ENCODE measurements at regions not wholly inside any gene's neighbourhood (a gene's known extent, or its start where the extent isn't known, plus 50 kb on each side); places are given as distances from the start of the nearest gene placed in this dataset.

DNA sequence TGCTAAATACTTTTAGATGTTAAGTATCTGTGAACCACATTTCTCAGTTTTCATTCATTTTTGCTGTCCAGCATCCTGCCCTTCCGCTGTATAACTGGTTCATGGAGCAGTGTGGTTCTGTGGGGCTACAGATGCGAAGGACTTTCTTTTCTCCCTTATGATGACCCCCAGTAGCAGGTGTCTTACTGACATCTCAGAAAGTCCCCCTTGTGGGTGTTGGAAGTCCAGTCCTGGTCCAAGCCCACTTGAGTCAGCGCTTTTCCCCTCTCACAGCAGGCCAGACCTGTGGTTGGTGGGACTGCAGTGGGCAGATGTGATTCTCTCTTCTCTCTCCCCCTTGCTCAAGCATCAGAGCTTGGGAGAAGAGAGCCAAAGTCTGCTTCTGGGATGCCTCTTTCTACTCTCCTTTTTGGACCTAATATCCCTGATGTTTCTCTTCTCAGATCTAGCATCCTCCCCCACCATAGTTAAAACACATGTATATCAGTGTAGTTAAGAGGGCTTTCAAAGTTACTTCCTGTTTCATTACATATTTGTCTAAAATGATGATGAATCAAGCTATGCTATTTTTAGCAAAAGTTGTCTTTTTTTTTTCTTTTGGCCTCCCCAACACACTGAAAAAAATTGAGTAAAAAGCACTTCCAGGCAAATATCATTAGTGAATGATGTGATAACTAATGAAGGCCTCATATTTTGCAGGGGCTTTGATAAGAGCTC, 119.5 kb upstream of the ZNF618 start:
- no peak overlapping the region for H3K27ac ChIP-seq (ENCODE audit: low read length, poor library complexity, severe bottlenecking)
- H3K4me2 ChIP-seq (ENCODE audit: low read length, poor library complexity, severe bottlenecking): no peak overlapping the region
- no peak overlapping the region for H4K91ac ChIP-seq (ENCODE audit: low read length)
- no peaks in the 10 kb centered on the region for H3K4me1 ChIP-seq (ENCODE audit: control insufficient read depth, insufficient read depth, low read depth, low read length)
- no peak overlapping the region for H3K4ac ChIP-seq (ENCODE audit: low read depth in 1 of 2, low read length in 2 of 2)
- H2BK5ac ChIP-seq (ENCODE audit: low read depth, low read length, poor library complexity, severe bottlenecking): no peak overlapping the region
- H2BK120ac ChIP-seq (ENCODE audit: low read depth, low read length): no peak overlapping the region
- H3K79me1 ChIP-seq (replicated peaks; ENCODE audit: low read length, poor library complexity, severe bottlenecking): no peaks in the 10 kb centered on the region
- H4K8ac ChIP-seq (ENCODE audit: low read length): no peak overlapping the region
- no peak overlapping the region for H2BK15ac ChIP-seq (ENCODE audit: low read depth, poor library complexity, severe bottlenecking)
- H3K36me3 ChIP-seq (ENCODE audit: control insufficient read depth in 1 of 2, insufficient read depth in 2 of 2, low read depth in 1 of 2, low read length in 2 of 2): no peaks in the 10 kb centered on the region
- no peak overlapping the region for H3K23ac ChIP-seq (ENCODE audit: low read length in 2 of 2)
- no peak overlapping the region for H3K4me3 ChIP-seq (ENCODE audit: insufficient read depth in 1 of 2, low read depth in 1 of 2, low read length in 2 of 2)
- no peak overlapping the region for H3K18ac ChIP-seq (ENCODE audit: low read depth in 1 of 2, low read length in 2 of 2)
- whole genome bisulfite sequencing: 90% methylated on average over 3 of the region's 3 CpGs
- H3K14ac ChIP-seq (ENCODE audit: low read length in 2 of 2): no peak overlapping the region
- no peak overlapping the region for H2AFZ ChIP-seq (ENCODE audit: low read depth, low read length)
- no peak overlapping the region for H2AK5ac ChIP-seq (ENCODE audit: low read length, severe bottlenecking)
- DNase-seq: no peak
- no peak overlapping the region for H3K9ac ChIP-seq (ENCODE audit: low read length)
- peaks cover 52 to 55% of the 10 kb centered on the region in 2 experiments for H3K27me3 ChIP-seq (ENCODE audit: control insufficient read depth in 1 of 2, insufficient read depth in 1 of 2, low read length in 2 of 2)
- H2BK12ac ChIP-seq (ENCODE audit: low read length in 2 of 2): no peak overlapping the region
- peaks cover 28% of the 10 kb centered on the region for H3K9me3 ChIP-seq (ENCODE audit: control insufficient read depth, low read length)

DNA sequence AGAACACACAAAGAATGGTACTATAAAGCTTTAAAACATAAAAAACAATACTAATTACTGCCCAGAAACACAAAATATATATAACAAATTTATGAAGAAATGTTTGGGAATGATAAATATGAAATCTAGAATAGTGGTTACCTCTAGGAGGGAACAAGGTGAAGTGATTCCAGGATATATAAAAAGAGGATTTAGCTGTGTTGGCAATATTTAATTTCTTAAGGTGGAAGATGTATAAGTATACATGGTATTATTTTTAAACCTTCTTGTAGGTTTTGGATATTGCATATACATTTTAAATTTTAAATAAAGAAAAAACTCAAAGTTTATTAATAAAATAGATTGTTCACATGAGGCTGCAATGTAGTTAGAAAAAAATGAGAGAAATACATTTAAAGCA, 112.7 kb upstream of the ZNF618 start:
- Histone ChIP-seq H3K18ac (ENCODE audit: low read depth in 1 of 2, low read length in 2 of 2) (no peak overlapping the region), H2BK5ac (ENCODE audit: low read depth, low read length, poor library complexity, severe bottlenecking) (no peak overlapping the region), H3K36me3 (ENCODE audit: control insufficient read depth in 1 of 2, insufficient read depth in 2 of 2, low read depth in 1 of 2, low read length in 2 of 2) (no peaks in the 10 kb centered on the region), H3K27ac (ENCODE audit: low read length, poor library complexity, severe bottlenecking) (no peak overlapping the region), H3K4me2 (ENCODE audit: low read length, poor library complexity, severe bottlenecking) (no peak overlapping the region), H3K4me3 (ENCODE audit: insufficient read depth in 1 of 2, low read depth in 1 of 2, low read length in 2 of 2) (no peak overlapping the region), H2BK15ac (ENCODE audit: low read depth, poor library complexity, severe bottlenecking) (no peak overlapping the region), H3K4ac (ENCODE audit: low read depth in 1 of 2, low read length in 2 of 2) (no peak overlapping the region), H2BK12ac (ENCODE audit: low read length in 2 of 2) (no peak overlapping the region), H2AFZ (ENCODE audit: low read depth, low read length) (no peak overlapping the region), H4K91ac (ENCODE audit: low read length) (no peak overlapping the region), H3K23ac (ENCODE audit: low read length in 2 of 2) (no peak overlapping the region), H3K9me3 (ENCODE audit: control insufficient read depth, low read length) (peaks cover 43% of the 10 kb centered on the region), H2BK120ac (ENCODE audit: low read depth, low read length) (no peak overlapping the region), H3K27me3 (ENCODE audit: control insufficient read depth in 1 of 2, insufficient read depth in 1 of 2, low read length in 2 of 2) (peaks cover 41 to 48% of the 10 kb centered on the region in 2 experiments), H3K9ac (ENCODE audit: low read length) (no peak overlapping the region), H4K8ac (ENCODE audit: low read length) (no peak overlapping the region), H3K4me1 (ENCODE audit: control insufficient read depth, insufficient read depth, low read depth, low read length) (no peaks in the 10 kb centered on the region), H3K79me1 (replicated peaks; ENCODE audit: low read length, poor library complexity, severe bottlenecking) (no peaks in the 10 kb centered on the region), H3K14ac (ENCODE audit: low read length in 2 of 2) (no peak overlapping the region), H2AK5ac (ENCODE audit: low read length, severe bottlenecking) (no peak overlapping the region)
- no peak for DNase-seq

- no peak overlapping the region for H2AK5ac ChIP-seq (ENCODE audit: low read length, severe bottlenecking)
- H3K23ac ChIP-seq (ENCODE audit: low read length in 2 of 2): no peak overlapping the region
- no peak overlapping the region for H3K9ac ChIP-seq (ENCODE audit: low read length)
- no peak overlapping the region for H2AFZ ChIP-seq (ENCODE audit: low read depth, low read length)
- H3K27me3 ChIP-seq (ENCODE audit: control insufficient read depth in 1 of 2, insufficient read depth in 1 of 2, low read length in 2 of 2): peaks cover 45 to 53% of the 10 kb centered on the region in 2 experiments
- H4K8ac ChIP-seq (ENCODE audit: low read length): no peak overlapping the region
- H2BK5ac ChIP-seq (ENCODE audit: low read depth, low read length, poor library complexity, severe bottlenecking): no peak overlapping the region
- DNase-seq: no peak
- H3K14ac ChIP-seq (ENCODE audit: low read length in 2 of 2): no peak overlapping the region
- H3K36me3 ChIP-seq (ENCODE audit: control insufficient read depth in 1 of 2, insufficient read depth in 2 of 2, low read depth in 1 of 2, low read length in 2 of 2): no peaks in the 10 kb centered on the region
- H2BK12ac ChIP-seq (ENCODE audit: low read length in 2 of 2): no peak overlapping the region
- H4K91ac ChIP-seq (ENCODE audit: low read length): no peak overlapping the region
- no peak overlapping the region for H2BK15ac ChIP-seq (ENCODE audit: low read depth, poor library complexity, severe bottlenecking)
- H3K79me1 ChIP-seq (replicated peaks; ENCODE audit: low read length, poor library complexity, severe bottlenecking): no peaks in the 10 kb centered on the region
- H3K4ac ChIP-seq (ENCODE audit: low read depth in 1 of 2, low read length in 2 of 2): no peak overlapping the region
- WGBS: 85% methylated on average over 1 of the region's 1 CpG
- H2BK120ac ChIP-seq (ENCODE audit: low read depth, low read length): no peak overlapping the region
- no peak overlapping the region for H3K4me3 ChIP-seq (ENCODE audit: insufficient read depth in 1 of 2, low read depth in 1 of 2, low read length in 2 of 2)
- no peak overlapping the region for H3K18ac ChIP-seq (ENCODE audit: low read depth in 1 of 2, low read length in 2 of 2)
- no peak overlapping the region for H3K27ac ChIP-seq (ENCODE audit: low read length, poor library complexity, severe bottlenecking)
- no peak overlapping the region for H3K4me2 ChIP-seq (ENCODE audit: low read length, poor library complexity, severe bottlenecking)
- H3K9me3 ChIP-seq (ENCODE audit: control insufficient read depth, low read length): peaks cover 32% of the 10 kb centered on the region
- H3K4me1 ChIP-seq (ENCODE audit: control insufficient read depth, insufficient read depth, low read depth, low read length): no peaks in the 10 kb centered on the region
Observed at GRCh38 chr9:113764572-113764971, 111.5 kb upstream of the ZNF618 start.

- DNase-seq: no peak
- H3K18ac ChIP-seq (ENCODE audit: low read depth in 1 of 2, low read length in 2 of 2): no peak overlapping the region
- no peak overlapping the region for H3K23ac ChIP-seq (ENCODE audit: low read length in 2 of 2)
- no peak overlapping the region for H3K14ac ChIP-seq (ENCODE audit: low read length in 2 of 2)
- no peak overlapping the region for H2BK120ac ChIP-seq (ENCODE audit: low read depth, low read length)
- H2BK15ac ChIP-seq (ENCODE audit: low read depth, poor library complexity, severe bottlenecking): no peak overlapping the region
- no peak overlapping the region for H2BK5ac ChIP-seq (ENCODE audit: low read depth, low read length, poor library complexity, severe bottlenecking)
- H2BK12ac ChIP-seq (ENCODE audit: low read length in 2 of 2): no peak overlapping the region
- no peak overlapping the region for H4K8ac ChIP-seq (ENCODE audit: low read length)
- H3K9ac ChIP-seq (ENCODE audit: low read length): no peak overlapping the region
- no peak overlapping the region for H3K4ac ChIP-seq (ENCODE audit: low read depth in 1 of 2, low read length in 2 of 2)
- H3K79me1 ChIP-seq (replicated peaks; ENCODE audit: low read length, poor library complexity, severe bottlenecking): no peaks in the 10 kb centered on the region
- H3K36me3 ChIP-seq (ENCODE audit: control insufficient read depth in 1 of 2, insufficient read depth in 2 of 2, low read depth in 1 of 2, low read length in 2 of 2): no peaks in the 10 kb centered on the region
- no peak overlapping the region for H2AK5ac ChIP-seq (ENCODE audit: low read length, severe bottlenecking)
- no peak overlapping the region for H3K27ac ChIP-seq (ENCODE audit: low read length, poor library complexity, severe bottlenecking)
- H2AFZ ChIP-seq (ENCODE audit: low read depth, low read length): no peak overlapping the region
- H3K4me1 ChIP-seq (ENCODE audit: control insufficient read depth, insufficient read depth, low read depth, low read length): no peaks in the 10 kb centered on the region
- no peak overlapping the region for H3K4me2 ChIP-seq (ENCODE audit: low read length, poor library complexity, severe bottlenecking)
- no CpG with 5 or more reads among the region's 1 CpG for WGBS
- H4K91ac ChIP-seq (ENCODE audit: low read length): no peak overlapping the region
- no peak overlapping the region for H3K4me3 ChIP-seq (ENCODE audit: insufficient read depth in 1 of 2, low read depth in 1 of 2, low read length in 2 of 2)
- H3K27me3 ChIP-seq (ENCODE audit: control insufficient read depth in 1 of 2, insufficient read depth in 1 of 2, low read length in 2 of 2): peaks cover 57 to 80% of the 10 kb centered on the region in 2 experiments
- peaks cover 16% of the 10 kb centered on the region for H3K9me3 ChIP-seq (ENCODE audit: control insufficient read depth, low read length)
Observed at GRCh38 chr9:113769412-113769811, 106.7 kb upstream of the ZNF618 start.

Data from mesenchymal stem cell (in vitro differentiated cells and primary cell).